Thyroid gland (tissue), 4 donors: ENCODE measurements at regions not wholly inside any gene's neighbourhood (a gene's known extent, or its start where the extent isn't known, plus 50 kb on each side); places are given as distances from the start of the nearest gene placed in this dataset.

Experiments
- POLR2A ChIP-seq, 2 donors: fragments of 450-650 bp; IDR thresholded peaks; one replicate each; pipeline ENCODE4 v1.6.1; 2017; ENCODE audit warnings: antibody characterized with exemption in 2 of 2, mild to moderate bottlenecking in 2 of 2, moderate library complexity in 1 of 2
- TF ChIP-seq, protein P1 (sequence below), 6 experiments: fragments of 200-600 bp in 3 of 6; fragments of 450-650 bp in 3 of 6; sonication (generic) in 3 of 6; IDR thresholded peaks; one replicate each; pipeline ENCODE4 v1.5.1; 2016 to 2019; ENCODE audit warnings: antibody characterized with exemption in 6 of 6, mild to moderate bottlenecking in 2 of 6, inconsistent platforms in 1 of 6, moderate library complexity in 1 of 6

DNA sequence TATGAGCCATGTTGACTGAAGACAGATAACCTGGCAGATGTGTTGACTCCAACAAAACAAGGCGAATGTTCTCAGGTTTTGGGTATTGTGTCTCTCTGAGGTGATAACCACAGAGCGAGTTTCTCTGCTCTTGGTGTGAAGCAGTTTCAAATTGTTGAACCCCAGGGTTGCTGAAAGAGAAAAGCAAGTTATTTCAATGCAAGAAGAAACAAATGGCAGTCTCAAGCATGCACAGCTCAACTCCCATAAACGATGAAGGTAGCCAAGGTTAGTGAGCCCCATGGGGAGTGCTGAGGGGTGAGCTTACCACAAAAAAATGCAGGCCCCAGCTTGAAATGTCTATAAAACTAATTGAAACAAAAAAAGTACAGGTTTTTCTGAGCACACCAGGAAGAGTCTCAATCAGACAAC, 220.8 kb upstream of the DAPK1 start:
- TF ChIP-seq POLR2A (IDR thresholded peaks at IDR 0.05), result no peak
- TF ChIP-seq, protein P1, sequence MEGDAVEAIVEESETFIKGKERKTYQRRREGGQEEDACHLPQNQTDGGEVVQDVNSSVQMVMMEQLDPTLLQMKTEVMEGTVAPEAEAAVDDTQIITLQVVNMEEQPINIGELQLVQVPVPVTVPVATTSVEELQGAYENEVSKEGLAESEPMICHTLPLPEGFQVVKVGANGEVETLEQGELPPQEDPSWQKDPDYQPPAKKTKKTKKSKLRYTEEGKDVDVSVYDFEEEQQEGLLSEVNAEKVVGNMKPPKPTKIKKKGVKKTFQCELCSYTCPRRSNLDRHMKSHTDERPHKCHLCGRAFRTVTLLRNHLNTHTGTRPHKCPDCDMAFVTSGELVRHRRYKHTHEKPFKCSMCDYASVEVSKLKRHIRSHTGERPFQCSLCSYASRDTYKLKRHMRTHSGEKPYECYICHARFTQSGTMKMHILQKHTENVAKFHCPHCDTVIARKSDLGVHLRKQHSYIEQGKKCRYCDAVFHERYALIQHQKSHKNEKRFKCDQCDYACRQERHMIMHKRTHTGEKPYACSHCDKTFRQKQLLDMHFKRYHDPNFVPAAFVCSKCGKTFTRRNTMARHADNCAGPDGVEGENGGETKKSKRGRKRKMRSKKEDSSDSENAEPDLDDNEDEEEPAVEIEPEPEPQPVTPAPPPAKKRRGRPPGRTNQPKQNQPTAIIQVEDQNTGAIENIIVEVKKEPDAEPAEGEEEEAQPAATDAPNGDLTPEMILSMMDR (IDR thresholded peaks at IDR 0.05), result no peak
